COR-L47 (cell line): ENCODE measurements at regions not wholly inside any gene's neighbourhood (a gene's known extent, or its start where the extent isn't known, plus 50 kb on each side); places are given as distances from the start of the nearest gene placed in this dataset.
"Not testable (repeated sequence)": the region's sequence is repeated elsewhere in the genome, so short reads cannot be mapped to it uniquely, and the experiment has no call there.

ENCODE experiments used
- DNase-seq: peaks from one replicate; lab custom pipeline; 2025; lab: John Stamatoyannopoulos, UW

DNA sequence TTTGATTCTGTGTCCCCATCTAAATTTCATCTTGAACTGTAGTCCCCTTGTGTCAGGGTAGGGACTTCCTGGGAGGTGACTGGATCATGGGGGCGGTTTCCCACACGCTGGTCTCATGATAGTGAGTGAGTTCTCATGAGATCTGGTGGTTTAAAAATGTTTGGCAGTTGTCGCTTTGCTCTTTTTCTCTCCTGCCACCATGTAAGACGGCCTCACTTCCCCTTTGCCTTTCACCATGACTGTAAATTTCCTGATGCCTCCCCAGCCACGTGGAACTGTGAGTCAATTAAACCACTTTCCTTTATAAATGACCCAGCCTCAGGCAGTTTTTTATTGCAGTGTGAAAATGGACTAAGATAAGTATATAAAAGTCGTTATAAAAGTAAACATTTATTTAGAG is 80.5 kb upstream of the SGK1 start:
- DNase-seq, result no peak

- no peak for DNase-seq
Observed at GRCh38 chr6:134397676-134398075, 79.8 kb upstream of the SGK1 start.

- no peak for DNase-seq
Observed at GRCh38 chr6:134394905-134395304, 77.0 kb upstream of the SGK1 start.

DNA sequence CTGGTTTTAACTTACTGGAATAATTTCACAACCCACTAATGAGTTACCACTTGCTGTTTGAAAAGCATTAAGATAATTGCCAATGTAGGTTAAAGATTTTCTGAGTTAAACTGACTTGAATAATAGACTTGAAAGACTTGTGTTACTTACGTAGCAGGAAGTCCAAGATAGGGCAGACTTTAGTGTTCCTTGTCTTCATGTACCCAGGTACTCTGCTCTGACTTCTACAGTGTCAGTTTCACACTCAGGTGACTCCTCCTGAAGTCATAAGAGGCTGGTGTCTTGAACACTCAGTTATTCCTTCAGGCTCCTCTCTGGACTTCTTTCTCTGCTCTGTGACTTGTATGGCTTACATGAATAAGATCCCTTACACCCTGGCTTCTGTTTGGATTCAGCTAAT is 76.3 kb upstream of the SGK1 start:
- DNase-seq, result no peak

- DNase-seq, result no peak
Observed at GRCh38 chr6:134391205-134391604, 73.3 kb upstream of the SGK1 start.

- no peak for DNase-seq
Observed at GRCh38 chr6:134389658-134390057, 71.7 kb upstream of the SGK1 start.

DNA sequence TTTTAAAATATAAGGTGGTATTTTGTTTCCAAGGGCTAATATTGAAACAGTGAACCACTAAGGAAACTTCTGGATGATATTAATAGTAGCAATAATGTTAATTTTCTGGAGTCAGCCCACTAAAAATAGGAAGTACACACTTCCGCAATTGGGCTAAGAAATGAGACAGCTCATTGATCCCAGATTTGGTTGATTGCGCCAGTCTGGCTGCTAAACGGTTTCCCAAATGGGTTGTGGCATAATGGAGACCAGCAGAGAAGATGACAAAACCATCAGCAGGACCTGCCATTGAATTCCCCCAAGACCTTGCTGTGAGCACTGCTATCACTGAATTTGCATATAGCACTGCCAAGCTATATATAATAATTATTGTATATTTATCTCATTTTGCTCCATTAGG is 71.2 kb upstream of the SGK1 start:
- no peak for DNase-seq

DNA sequence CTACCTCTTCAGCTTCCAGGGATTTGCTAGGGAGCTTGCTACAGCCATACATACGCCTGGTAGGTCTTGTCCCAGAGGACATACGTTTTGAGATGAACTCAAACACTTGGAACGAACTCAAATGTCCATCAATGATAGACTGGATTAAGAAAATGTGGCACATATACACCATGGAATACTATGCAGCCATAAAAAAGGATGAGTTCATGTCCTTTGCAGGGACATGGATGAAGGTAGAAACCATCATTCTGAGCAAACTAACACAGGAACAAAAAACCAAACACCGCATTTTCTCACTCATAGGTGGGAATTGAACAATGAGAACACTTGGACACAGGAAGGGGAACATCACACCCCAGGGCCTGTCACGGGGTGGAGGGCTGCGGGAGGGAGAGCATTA is 68.6 kb upstream of the SGK1 start:
- not testable (repeated sequence) for DNase-seq

DNA sequence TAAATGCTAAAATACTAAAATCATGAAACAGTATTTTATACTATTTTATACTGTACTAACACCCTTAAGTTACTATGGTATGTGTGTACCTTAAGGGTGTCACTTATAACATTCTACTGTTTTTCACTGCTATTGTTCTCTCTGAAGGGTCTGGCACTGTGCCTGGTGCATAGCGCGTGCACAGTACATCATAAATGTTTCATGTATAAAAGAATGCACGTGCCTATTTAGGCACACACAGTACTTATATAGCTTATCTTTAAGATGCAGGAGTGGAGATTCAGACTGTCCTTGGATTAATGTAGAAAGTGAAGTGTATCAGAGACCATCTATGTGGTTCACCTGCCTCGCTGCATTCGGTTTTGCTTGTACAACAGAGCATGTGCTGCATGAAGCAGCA is 64.0 kb upstream of the SGK1 start:
- peak; percentile 5 for DNase-seq

- DNase-seq, result no peak
Observed at GRCh38 chr6:134379599-134379998, 61.7 kb upstream of the SGK1 start.

- DNase-seq, result no peak
Observed at GRCh38 chr6:134379076-134379475, 61.2 kb upstream of the SGK1 start.

DNA sequence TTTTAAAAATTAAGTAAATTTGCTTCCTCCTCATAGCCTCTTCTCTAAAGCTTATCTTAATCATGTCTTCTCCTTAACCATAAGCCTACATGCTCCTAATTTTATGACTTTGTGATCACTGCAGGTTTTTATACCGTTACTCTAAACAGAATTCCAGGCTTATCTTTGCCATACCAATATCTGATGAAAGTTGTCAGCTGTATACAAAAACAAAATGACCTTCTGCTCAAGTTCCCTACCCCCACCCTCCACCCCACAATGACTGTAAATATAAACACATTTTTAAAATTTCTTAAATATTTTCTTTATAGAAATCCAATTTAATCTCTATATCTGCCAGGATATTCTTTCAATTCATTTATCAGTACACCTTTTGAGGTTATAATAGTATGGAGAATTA is 60.5 kb upstream of the SGK1 start:
- DNase-seq, result no peak

- DNase-seq, result no peak
Observed at GRCh38 chr6:134376785-134377184, 58.9 kb upstream of the SGK1 start.

DNA sequence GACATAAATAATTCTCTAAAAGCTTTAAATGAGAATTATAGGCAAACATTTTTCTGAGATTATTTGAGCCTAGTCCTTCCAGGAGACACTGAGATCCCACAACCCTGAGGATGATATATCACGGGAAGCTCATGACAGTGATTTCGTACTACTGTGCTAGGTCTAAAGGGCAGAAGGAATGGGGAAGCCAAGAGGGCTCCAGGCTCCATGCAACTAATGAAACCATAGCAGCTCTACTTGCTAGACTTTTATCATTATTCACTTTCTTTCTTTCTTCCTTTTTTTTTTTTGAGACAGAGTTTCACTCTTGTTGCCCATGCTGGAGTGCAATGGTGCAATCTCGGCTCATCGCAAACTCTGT is 57.3 kb upstream of the SGK1 start:
- no peak for DNase-seq

DNA sequence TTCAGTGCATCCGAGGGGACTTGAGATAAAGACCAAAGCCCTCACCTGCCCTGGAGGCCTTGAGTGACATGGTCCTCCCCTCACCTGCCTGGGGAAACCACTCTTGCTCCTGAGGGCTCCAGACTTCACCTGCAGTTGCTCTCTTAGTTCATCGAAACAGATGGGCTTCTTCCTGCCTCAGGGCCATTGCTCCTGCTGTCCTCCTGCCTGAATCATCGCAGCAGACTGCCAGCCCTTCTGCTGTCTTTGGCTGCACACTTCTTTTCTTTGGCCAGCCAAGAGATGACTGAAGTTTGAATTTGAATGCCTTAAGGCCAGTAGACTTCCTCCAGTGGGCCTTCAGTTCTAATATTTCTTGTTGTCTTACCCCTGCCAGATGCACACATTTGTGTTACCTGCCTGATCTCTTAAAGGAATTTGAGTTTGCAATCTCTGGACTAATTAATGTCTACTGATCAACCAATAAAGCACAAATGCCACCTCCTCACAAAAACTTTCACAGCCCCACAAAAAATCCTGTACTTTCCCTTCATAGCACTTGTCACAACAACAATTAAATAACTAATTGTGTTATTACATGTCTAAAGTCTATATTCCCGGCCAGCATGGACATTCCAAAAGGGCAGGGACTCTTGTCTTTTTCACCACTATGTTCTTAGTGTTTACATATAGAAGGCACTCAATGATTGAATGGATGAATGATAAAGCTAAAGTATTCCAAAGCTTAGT is 56.7 kb upstream of the SGK1 start:
- DNase-seq, result no peak

DNA sequence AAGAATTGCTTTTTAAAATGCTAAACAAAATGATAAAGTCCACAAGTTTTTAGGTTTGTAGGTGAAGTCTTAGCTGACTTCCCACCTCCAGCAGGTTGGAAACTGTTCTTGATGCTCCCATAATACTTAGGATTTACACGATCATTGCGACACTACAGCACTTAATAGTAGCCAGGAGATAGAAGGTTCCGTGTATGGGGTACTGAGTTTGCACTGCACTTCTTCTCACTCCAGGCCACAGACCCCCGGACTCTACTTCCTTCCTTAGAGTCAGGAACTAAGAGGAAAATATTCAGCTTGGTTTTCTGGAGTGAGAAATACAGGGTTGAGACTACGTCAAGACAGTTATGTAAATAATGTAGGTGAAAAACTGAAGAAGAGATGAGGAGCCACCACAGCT is 56.1 kb upstream of the SGK1 start:
- DNase-seq, result no peak

DNA sequence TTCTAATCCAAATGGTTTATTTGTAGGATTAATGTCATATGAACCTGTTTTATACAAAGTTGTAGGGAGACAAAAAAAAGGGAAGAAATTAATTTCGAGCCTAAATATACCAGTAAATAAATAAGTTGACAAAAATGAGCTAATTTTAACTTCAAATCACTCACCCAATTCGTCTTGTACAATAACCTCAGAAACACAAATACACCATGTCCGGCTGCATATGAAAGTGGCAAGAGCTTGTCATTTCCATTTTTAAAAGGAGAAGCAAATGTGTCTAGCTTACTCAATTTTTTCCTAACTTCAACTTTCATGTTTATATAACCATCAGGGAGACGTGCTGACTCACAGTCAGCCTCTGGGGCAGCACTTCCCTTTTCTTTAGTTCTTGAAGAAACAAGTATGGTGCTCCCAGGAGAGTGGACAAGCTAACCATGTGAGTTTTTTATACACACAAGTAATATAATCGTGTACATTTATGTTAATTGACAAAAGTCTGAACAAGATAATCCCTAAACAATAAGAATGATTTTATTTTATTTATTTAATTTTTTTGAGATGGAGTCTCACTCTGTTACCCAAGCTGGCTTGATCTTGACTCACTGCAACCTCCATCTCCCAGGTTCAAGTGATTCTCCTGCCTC is 55.5 kb upstream of the SGK1 start:
- no peak for DNase-seq

- DNase-seq, result no peak
Observed at GRCh38 chr6:134372603-134373281, 54.8 kb upstream of the SGK1 start.

DNA sequence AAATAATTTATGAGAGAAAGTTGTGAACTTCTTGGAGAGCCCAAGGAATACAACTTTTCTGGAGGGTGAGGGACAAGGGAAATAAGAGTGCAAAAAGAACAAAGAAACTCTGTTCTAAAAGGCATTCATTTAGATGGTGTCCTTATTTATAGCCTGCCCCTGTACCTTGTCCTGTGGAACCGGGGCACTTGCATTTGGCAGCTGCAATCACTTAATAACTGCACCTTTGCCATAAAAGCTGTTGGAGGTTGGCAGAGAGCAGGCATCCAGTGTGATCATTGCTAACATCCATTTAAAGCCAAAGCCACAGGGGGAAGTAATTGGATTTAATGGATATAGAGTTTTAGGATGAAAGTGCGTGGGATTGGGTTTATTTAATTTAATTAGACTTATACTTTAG is 50.8 kb upstream of the SGK1 start:
- DNase-seq, result no peak
